Activated CD4-positive, alpha-beta T cell treated with anti-CD3 and anti-CD28 coated beads, Interleukin-2, amount 10 ng/mL, durations not matched to agents 7 days and 5 days (primary cell): ENCODE measurements at regions not wholly inside any gene's neighbourhood (a gene's known extent, or its start where the extent isn't known, plus 50 kb on each side); places are given as distances from the start of the nearest gene placed in this dataset.
"Not testable (repeated sequence)": the region's sequence is repeated elsewhere in the genome, so short reads cannot be mapped to it uniquely, and the experiment has no call there.

ENCODE experiments used
- CTCF ChIA-PET: fragments of 350-600 bp; sonication (Branson Sonifier 250); formaldehyde crosslinking; loops from one replicate; lab custom pipeline; 2021; ENCODE audit warnings: antibody characterized with exemption; lab: Charles Lee
- POLR2A ChIA-PET: fragments of 350-600 bp; sonication (Branson Sonifier 250); formaldehyde crosslinking; loops from one replicate; lab custom pipeline; 2021; ENCODE audit warnings: antibody characterized with exemption; lab: Charles Lee
- DNase-seq: peaks from one replicate; pipeline ENCODE4 v3.0.0-alpha.2; 2020
- H3K27ac Mint-ChIP-seq: one replicate; pipeline ENCODE4 v1.8.0; 2021; ENCODE audit warnings: mild to moderate bottlenecking, moderate library complexity, mixed read lengths
- H3K27me3 Mint-ChIP-seq: one replicate; pipeline ENCODE4 v1.8.0; 2021; ENCODE audit warnings: mixed read lengths
- H3K36me3 Mint-ChIP-seq: one replicate; pipeline ENCODE4 v1.8.0; 2021; ENCODE audit warnings: low read depth, mixed read lengths
- H3K4me1 Mint-ChIP-seq: one replicate; pipeline ENCODE4 v1.8.0; 2021; ENCODE audit warnings: mixed read lengths
- H3K4me3 Mint-ChIP-seq: one replicate; pipeline ENCODE4 v1.8.0; 2021; ENCODE audit warnings: mild to moderate bottlenecking, moderate library complexity, mixed read lengths
- H3K9me3 Mint-ChIP-seq: one replicate; pipeline ENCODE4 v1.8.0; 2021; ENCODE audit warnings: mixed read lengths

GRCh38 chr6:19175023-19175422 is 662.1 kb upstream of the ID4 start:
- Mint-ChIP-seq H3K9me3 (peaks cover 10% of the 10 kb centered on the region), H3K27ac (no peak overlapping the region), H3K4me1 (no peaks in the 10 kb centered on the region), H3K36me3 (no peaks in the 10 kb centered on the region), H3K4me3 (no peak overlapping the region), H3K27me3 (no peaks in the 10 kb centered on the region)
- POLR2A ChIA-PET, result no interaction called here
- CTCF ChIA-PET, result no interaction called here
- DNase-seq, result no peak

- CTCF ChIA-PET, result no interaction called here
- no peaks in the 10 kb centered on the region for H3K36me3 Mint-ChIP-seq
These were observed 656.7 kb upstream of the ID4 start for GRCh38 chr6:19180348-19181072.

GRCh38 chr6:19181211-19181610 is 656.0 kb upstream of the ID4 start:
- Mint-ChIP-seq H3K36me3 (no peaks in the 10 kb centered on the region), H3K27ac (no peak overlapping the region), H3K4me1 (no peaks in the 10 kb centered on the region), H3K4me3 (no peak overlapping the region), H3K9me3 (peaks cover 12% of the 10 kb centered on the region), H3K27me3 (no peaks in the 10 kb centered on the region)
- CTCF ChIA-PET, result interaction anchor here (0.6 kb wide), 1 partner anchor 1252 kb away, joined by 3 read pairs; no protein-coding TSS in a partner anchor
- no peak for DNase-seq
- POLR2A ChIA-PET, result no interaction called here

More at GRCh38 chr6:19180348-19181072, 656.7 kb upstream of the ID4 start:
- Mint-ChIP-seq H3K9me3 (peaks cover 12% of the 10 kb centered on the region), H3K27ac (no peak overlapping the region), H3K27me3 (no peaks in the 10 kb centered on the region), H3K4me3 (no peak overlapping the region), H3K4me1 (no peaks in the 10 kb centered on the region)
- POLR2A ChIA-PET, result no interaction called here
- DNase-seq, result no peak

- Mint-ChIP-seq H3K4me1 (no peaks in the 10 kb centered on the region), H3K27ac (no peak overlapping the region), H3K4me3 (no peak overlapping the region), H3K9me3 (peaks cover 2% of the 10 kb centered on the region), H3K27me3 (no peaks in the 10 kb centered on the region), H3K36me3 (no peaks in the 10 kb centered on the region)
- ChIA-PET CTCF (no interaction called here), POLR2A (no interaction called here)
- DNase-seq, result no peak
These were observed 643.5 kb upstream of the ID4 start for GRCh38 chr6:19193624-19194023.

GRCh38 chr6:19204445-19204844 is 632.7 kb upstream of the ID4 start:
- CTCF ChIA-PET, result no interaction called here
- Mint-ChIP-seq H3K4me1 (no peaks in the 10 kb centered on the region), H3K9me3 (peaks cover 7% of the 10 kb centered on the region), H3K27ac (no peak overlapping the region), H3K27me3 (no peaks in the 10 kb centered on the region), H3K4me3 (no peak overlapping the region), H3K36me3 (no peaks in the 10 kb centered on the region)
- DNase-seq, result no peak
- POLR2A ChIA-PET, result no interaction called here

GRCh38 chr6:19205076-19205475 is 632.1 kb upstream of the ID4 start:
- H3K4me1 Mint-ChIP-seq, result no peaks in the 10 kb centered on the region
- no peak overlapping the region for H3K4me3 Mint-ChIP-seq
- ChIA-PET POLR2A (no interaction called here), CTCF (no interaction called here)
- H3K27ac Mint-ChIP-seq, result no peak overlapping the region
- DNase-seq, result no peak
- H3K36me3 Mint-ChIP-seq, result no peaks in the 10 kb centered on the region
- peaks cover 7% of the 10 kb centered on the region for H3K9me3 Mint-ChIP-seq
- H3K27me3 Mint-ChIP-seq, result no peaks in the 10 kb centered on the region

GRCh38 chr6:19209202-19209601 is 628.0 kb upstream of the ID4 start:
- CTCF ChIA-PET, result no interaction called here
- no peak for DNase-seq
- no peaks in the 10 kb centered on the region for H3K4me1 Mint-ChIP-seq
- H3K36me3 Mint-ChIP-seq, result no peaks in the 10 kb centered on the region
- H3K4me3 Mint-ChIP-seq, result no peak overlapping the region
- H3K27ac Mint-ChIP-seq, result no peak overlapping the region
- POLR2A ChIA-PET, result interaction anchor here (0.6 kb wide), 1 partner anchor 174 kb away, joined by 6 read pairs; no protein-coding TSS in a partner anchor
- H3K9me3 Mint-ChIP-seq, result no peaks in the 10 kb centered on the region
- no peaks in the 10 kb centered on the region for H3K27me3 Mint-ChIP-seq

GRCh38 chr6:19210849-19211590 is 626.1 kb upstream of the ID4 start:
- H3K4me1 Mint-ChIP-seq, result no peaks in the 10 kb centered on the region
- H3K27me3 Mint-ChIP-seq, result no peaks in the 10 kb centered on the region
- ChIA-PET POLR2A (no interaction called here), CTCF (no interaction called here)
- H3K9me3 Mint-ChIP-seq, result no peaks in the 10 kb centered on the region
- H3K36me3 Mint-ChIP-seq, result no peaks in the 10 kb centered on the region
- H3K27ac Mint-ChIP-seq, result no peak overlapping the region
- DNase-seq, result peak; percentile 7
- no peak overlapping the region for H3K4me3 Mint-ChIP-seq

- ChIA-PET CTCF (no interaction called here), POLR2A (no interaction called here)
- no peak for DNase-seq
- H3K4me1 Mint-ChIP-seq, result no peaks in the 10 kb centered on the region
- no peaks in the 10 kb centered on the region for H3K27me3 Mint-ChIP-seq
- no peak overlapping the region for H3K4me3 Mint-ChIP-seq
- no peaks in the 10 kb centered on the region for H3K36me3 Mint-ChIP-seq
- H3K9me3 Mint-ChIP-seq, result no peaks in the 10 kb centered on the region
- H3K27ac Mint-ChIP-seq, result no peak overlapping the region
These were observed 622.9 kb upstream of the ID4 start for GRCh38 chr6:19214231-19214630.

GRCh38 chr6:19219931-19220330 is 617.2 kb upstream of the ID4 start:
- Mint-ChIP-seq H3K4me1 (no peaks in the 10 kb centered on the region), H3K27me3 (no peaks in the 10 kb centered on the region), H3K4me3 (no peak overlapping the region), H3K27ac (no peak overlapping the region), H3K9me3 (no peaks in the 10 kb centered on the region), H3K36me3 (no peaks in the 10 kb centered on the region)
- ChIA-PET CTCF (no interaction called here), POLR2A (no interaction called here)
- DNase-seq, result no peak

- peaks cover 6% of the 10 kb centered on the region for H3K9me3 Mint-ChIP-seq
- no peak for DNase-seq
- ChIA-PET POLR2A (no interaction called here), CTCF (interaction anchor here (0.5 kb wide), 1 partner anchor 9 kb away, joined by 3 read pairs; no protein-coding TSS in a partner anchor)
- no peak overlapping the region for H3K27ac Mint-ChIP-seq
- no peaks in the 10 kb centered on the region for H3K27me3 Mint-ChIP-seq
- no peaks in the 10 kb centered on the region for H3K4me1 Mint-ChIP-seq
- H3K36me3 Mint-ChIP-seq, result no peaks in the 10 kb centered on the region
- H3K4me3 Mint-ChIP-seq, result no peak overlapping the region
These were observed 605.1 kb upstream of the ID4 start for GRCh38 chr6:19231878-19232561.

- H3K4me3 Mint-ChIP-seq, result no peak overlapping the region
- peaks cover 21% of the 10 kb centered on the region for H3K9me3 Mint-ChIP-seq
- H3K27ac Mint-ChIP-seq, result no peak overlapping the region
- no peak for DNase-seq
- ChIA-PET CTCF (no interaction called here), POLR2A (no interaction called here)
- no peaks in the 10 kb centered on the region for H3K36me3 Mint-ChIP-seq
- no peaks in the 10 kb centered on the region for H3K27me3 Mint-ChIP-seq
- no peaks in the 10 kb centered on the region for H3K4me1 Mint-ChIP-seq
These were observed 591.5 kb upstream of the ID4 start for GRCh38 chr6:19245656-19246055.

GRCh38 chr6:19247181-19247580 is 590.0 kb upstream of the ID4 start:
- H3K36me3 Mint-ChIP-seq, H3K4me1 Mint-ChIP-seq, H3K4me3 Mint-ChIP-seq, H3K27ac Mint-ChIP-seq, DNase-seq, H3K27me3 Mint-ChIP-seq, POLR2A ChIA-PET, CTCF ChIA-PET: not testable (repeated sequence)
- H3K9me3 Mint-ChIP-seq, result peaks cover 20% of the 10 kb centered on the region
